Glutamatergic neuron (in vitro differentiated cells): ENCODE measurements at regions not wholly inside any gene's neighbourhood (a gene's known extent, or its start where the extent isn't known, plus 50 kb on each side); places are given as distances from the start of the nearest gene placed in this dataset.
A peak's percentile ranks its signal among the peaks of the same experiment; 100 is the strongest.

ENCODE experiments used
- DNase-seq: peaks from one replicate; pipeline ENCODE4 v3.0.0; 2022
- H3K27ac Mint-ChIP-seq: one replicate; pipeline ENCODE4 v1.8.0; 2020; ENCODE audit warnings: mild to moderate bottlenecking, mixed read lengths, inconsistent platforms; ENCODE audit not compliant: unreplicated experiment
- H3K27me3 Mint-ChIP-seq: one replicate; pipeline ENCODE4 v1.8.0; 2020; ENCODE audit warnings: mild to moderate bottlenecking, moderate library complexity, mixed read lengths, inconsistent platforms; ENCODE audit not compliant: unreplicated experiment
- H3K36me3 Mint-ChIP-seq: one replicate; pipeline ENCODE4 v1.8.0; 2020; ENCODE audit warnings: mild to moderate bottlenecking, mixed read lengths, inconsistent platforms; ENCODE audit not compliant: unreplicated experiment
- H3K4me1 Mint-ChIP-seq: one replicate; pipeline ENCODE4 v1.8.0; 2020; ENCODE audit warnings: mild to moderate bottlenecking, low read depth, mixed read lengths, inconsistent platforms; ENCODE audit not compliant: unreplicated experiment
- H3K4me3 Mint-ChIP-seq: one replicate; pipeline ENCODE4 v1.8.0; 2020; ENCODE audit warnings: mild to moderate bottlenecking, mixed read lengths, inconsistent platforms; ENCODE audit not compliant: unreplicated experiment
- H3K9me3 Mint-ChIP-seq: one replicate; pipeline ENCODE4 v1.8.0; 2020; ENCODE audit warnings: mild to moderate bottlenecking, moderate library complexity, mixed read lengths, inconsistent platforms; ENCODE audit not compliant: unreplicated experiment
- CTCF ChIP-seq: fragments of 200-600 bp; sonication (generic); IDR thresholded peaks from one replicate; pipeline ENCODE4 v1.5.0; 2021; ENCODE audit not compliant: partially characterized antibody, unreplicated experiment

GRCh38 chr1:29700491-29700890 is 464.2 kb downstream of the PTPRU start:
- H3K27me3 Mint-ChIP-seq = peaks cover 7% of the 10 kb centered on the region
- H3K4me1 Mint-ChIP-seq = peaks cover 40% of the 10 kb centered on the region
- peaks cover 9% of the 10 kb centered on the region for H3K9me3 Mint-ChIP-seq
- no peaks in the 10 kb centered on the region for H3K36me3 Mint-ChIP-seq
- H3K4me3 Mint-ChIP-seq = no peak overlapping the region
- no peak overlapping the region for H3K27ac Mint-ChIP-seq
- no peak for TF ChIP-seq CTCF
- DNase-seq = no peak

GRCh38 chr1:29698626-29699025 is 462.3 kb downstream of the PTPRU start:
- TF ChIP-seq CTCF = no peak
- peaks cover 40% of the 10 kb centered on the region for H3K4me1 Mint-ChIP-seq
- H3K27me3 Mint-ChIP-seq = peaks cover 3% of the 10 kb centered on the region
- H3K36me3 Mint-ChIP-seq = no peaks in the 10 kb centered on the region
- H3K4me3 Mint-ChIP-seq = no peak overlapping the region
- H3K27ac Mint-ChIP-seq = no peak overlapping the region
- H3K9me3 Mint-ChIP-seq = peaks cover 13% of the 10 kb centered on the region
- DNase-seq = no peak

- peak; percentile 85 for DNase-seq
- TF ChIP-seq CTCF = peak; percentile 77
- Mint-ChIP-seq H3K9me3 (peaks cover 18% of the 10 kb centered on the region), H3K27ac (peak overlapping the region; percentile 52), H3K36me3 (no peaks in the 10 kb centered on the region), H3K4me1 (peaks cover 45% of the 10 kb centered on the region), H3K27me3 (peaks cover 3% of the 10 kb centered on the region), H3K4me3 (no peak overlapping the region)
Observed at GRCh38 chr1:29698033-29698432, 461.7 kb downstream of the PTPRU start.

GRCh38 chr1:29697391-29697780 is 461.1 kb downstream of the PTPRU start:
- peaks cover 44% of the 10 kb centered on the region for H3K4me1 Mint-ChIP-seq
- H3K27ac Mint-ChIP-seq = no peak overlapping the region
- TF ChIP-seq CTCF = no peak

GRCh38 chr1:29696656-29697390 is 460.5 kb downstream of the PTPRU start:
- no peak overlapping the region for H3K27ac Mint-ChIP-seq
- H3K36me3 Mint-ChIP-seq = no peaks in the 10 kb centered on the region
- H3K9me3 Mint-ChIP-seq = peaks cover 16% of the 10 kb centered on the region
- peak overlapping the region; percentile 36 for H3K4me3 Mint-ChIP-seq
- no peak for DNase-seq
- no peak for TF ChIP-seq CTCF
- peaks cover 3% of the 10 kb centered on the region for H3K27me3 Mint-ChIP-seq
- peaks cover 46% of the 10 kb centered on the region for H3K4me1 Mint-ChIP-seq

More at GRCh38 chr1:29697391-29697780, 461.1 kb downstream of the PTPRU start:
- Mint-ChIP-seq H3K9me3 (peaks cover 16% of the 10 kb centered on the region), H3K4me3 (no peak overlapping the region), H3K27me3 (peaks cover 3% of the 10 kb centered on the region), H3K36me3 (no peaks in the 10 kb centered on the region)
- DNase-seq = no peak
